HFF-Myc (cell line): ENCODE measurements at regions not wholly inside any gene's neighbourhood (a gene's known extent, or its start where the extent isn't known, plus 50 kb on each side); places are given as distances from the start of the nearest gene placed in this dataset.
"Not testable (repeated sequence)": the region's sequence is repeated elsewhere in the genome, so short reads cannot be mapped to it uniquely, and the experiment has no call there.

Experiments used
- DNase-seq: peaks from one replicate; pipeline ENCODE4 v3.0.0-alpha.2; 2011; ENCODE audit warnings: low read depth; ENCODE audit errors: extremely low read depth
- H3K4me3 ChIP-seq: replicated peaks from 2 replicates; pipeline ENCODE4 v1.5.1; 2011; ENCODE audit warnings: low read depth, mild to moderate bottlenecking, control low read depth, low read length
- CTCF ChIP-seq: IDR thresholded peaks from 2 replicates; pipeline ENCODE4 v1.5.1; 2012; ENCODE audit warnings: mild to moderate bottlenecking, low read depth, low read length, control low read depth; ENCODE audit errors: missing control alignments

- no peak overlapping the region for H3K4me3 ChIP-seq
- DNase-seq = no peak
- no peak for TF ChIP-seq CTCF
These were observed 228.1 kb upstream of the FAT3 start for GRCh38 chr11:91996526-91996925.

- not testable (repeated sequence) for H3K4me3 ChIP-seq, DNase-seq
These were observed 236.2 kb upstream of the FAT3 start for GRCh38 chr11:91988443-91988842.

- no peak for TF ChIP-seq CTCF
- no peak overlapping the region for H3K4me3 ChIP-seq
- DNase-seq = no peak
These were observed 238.4 kb upstream of the FAT3 start for GRCh38 chr11:91986218-91986617.

- DNase-seq = no peak
- TF ChIP-seq CTCF = no peak
- H3K4me3 ChIP-seq = no peak overlapping the region
These were observed 240.5 kb upstream of the FAT3 start for GRCh38 chr11:91984033-91984584.

- peak; percentile 80 for DNase-seq
- no peak for TF ChIP-seq CTCF
These were observed 242.6 kb upstream of the FAT3 start for GRCh38 chr11:91981995-91982394.

GRCh38 chr11:91979775-91980174 is 244.8 kb upstream of the FAT3 start:
- H3K4me3 ChIP-seq = no peak overlapping the region
- no peak for DNase-seq
- TF ChIP-seq CTCF = no peak

More at GRCh38 chr11:91981995-91982394, 242.6 kb upstream of the FAT3 start:
- H3K4me3 ChIP-seq = no peak overlapping the region

- TF ChIP-seq CTCF = no peak
- DNase-seq = no peak
- H3K4me3 ChIP-seq = no peak overlapping the region
These were observed 245.9 kb upstream of the FAT3 start for GRCh38 chr11:91978747-91979146.
